Panc1 (cell line): ENCODE measurements at regions not wholly inside any gene's neighbourhood (a gene's known extent, or its start where the extent isn't known, plus 50 kb on each side); places are given as distances from the start of the nearest gene placed in this dataset.

ENCODE experiments used
- CTCF ChIP-seq: fragments of 450-650 bp; IDR thresholded peaks from 2 replicates; pipeline ENCODE4 v1.5.1; 2017; ENCODE audit warnings: mild to moderate bottlenecking
- POLR2AphosphoS5 ChIP-seq: IDR thresholded peaks from 2 replicates; pipeline ENCODE4 v1.6.1; 2012; ENCODE audit warnings: mild to moderate bottlenecking, low read depth, low read length, moderate library complexity

- TF ChIP-seq CTCF (no peak), POLR2AphosphoS5 (no peak)
Observed at GRCh38 chr13:54077569-54077968, 1049.0 kb downstream of the OLFM4 start.
